GM23338 (cell line): ENCODE measurements at regions not wholly inside any gene's neighbourhood (a gene's known extent, or its start where the extent isn't known, plus 50 kb on each side); places are given as distances from the start of the nearest gene placed in this dataset.
A peak's percentile ranks its signal among the peaks of the same experiment; 100 is the strongest.

ENCODE experiments used
- ATAC-seq: fragments of 200-7000 bp; cut with Tn5 transposase; 3 replicates; pipeline ENCODE4 v1.9.1; 2020
- DNase-seq: peaks from one replicate; pipeline ENCODE4 v3.0.0-alpha.2; 2015; ENCODE audit warnings: low spot score
- H2AFZ ChIP-seq: fragments of 200-600 bp; sonication (generic); 2 replicates; pipeline ENCODE4 v1.8.0; 2016; ENCODE audit warnings: antibody characterized with exemption, mild to moderate bottlenecking, moderate library complexity
- H3F3A ChIP-seq: fragments of 200-600 bp; sonication (generic); replicated peaks from 2 replicates; pipeline ENCODE4 v1.8.0; 2017; ENCODE audit warnings: antibody characterized with exemption, mixed run types, low read depth
- H3K27ac ChIP-seq: fragments of 200-600 bp; sonication (generic); 2 replicates; pipeline ENCODE4 v1.6.1; 2016; ENCODE audit warnings: low read depth
- H3K27me3 ChIP-seq: fragments of 200-600 bp; sonication (generic); 2 replicates; pipeline ENCODE4 v1.8.0; 2016; ENCODE audit warnings: mild to moderate bottlenecking, mixed run types, moderate library complexity; ENCODE audit not compliant: insufficient read depth
- H3K36me3 ChIP-seq: fragments of 200-600 bp; sonication (generic); 2 replicates; pipeline ENCODE4 v1.8.0; 2016; ENCODE audit warnings: mild to moderate bottlenecking; ENCODE audit not compliant: insufficient read depth
- H3K4me1 ChIP-seq: fragments of 200-600 bp; sonication (generic); 2 replicates; pipeline ENCODE4 v1.8.0; 2016; ENCODE audit warnings: mild to moderate bottlenecking, moderate library complexity; ENCODE audit not compliant: insufficient read depth
- H3K4me2 ChIP-seq: fragments of 200-600 bp; sonication (generic); 2 replicates; pipeline ENCODE4 v1.7.1; 2017; ENCODE audit warnings: mixed run types
- H3K4me3 ChIP-seq: fragments of 200-600 bp; sonication (generic); 2 replicates; pipeline ENCODE4 v1.6.1; 2016; ENCODE audit warnings: mixed run types
- H3K79me2 ChIP-seq: fragments of 200-600 bp; sonication (generic); replicated peaks from 2 replicates; pipeline ENCODE4 v1.8.0; 2017; ENCODE audit warnings: mild to moderate bottlenecking; ENCODE audit not compliant: insufficient read depth
- H3K9me2 ChIP-seq: fragments of 200-600 bp; sonication (generic); 2 replicates; pipeline ENCODE4 v1.8.0; 2017; ENCODE audit not compliant: insufficient read depth
- H4K20me1 ChIP-seq: fragments of 200-600 bp; sonication (generic); replicated peaks from 2 replicates; pipeline ENCODE4 v1.8.0; 2017; ENCODE audit warnings: mild to moderate bottlenecking; ENCODE audit not compliant: insufficient read depth
- H3K27ac Mint-ChIP-seq: 2 replicates; pipeline ENCODE4 v1.8.0; 2020; ENCODE audit warnings: inconsistent platforms, mild to moderate bottlenecking, moderate library complexity, mixed read lengths
- H3K27me3 Mint-ChIP-seq: 3 replicates; pipeline ENCODE4 v1.8.0; 2022; ENCODE audit warnings: low read depth, mild to moderate bottlenecking, moderate library complexity, mixed read lengths, inconsistent platforms; ENCODE audit not compliant: insufficient read depth, poor library complexity
- H3K36me3 Mint-ChIP-seq: 3 replicates; pipeline ENCODE4 v1.8.0; 2021; ENCODE audit warnings: low read depth, mild to moderate bottlenecking, inconsistent platforms, moderate library complexity, mixed read lengths
- H3K4me1 Mint-ChIP-seq: 3 replicates; pipeline ENCODE4 v1.8.0; 2020; ENCODE audit warnings: mild to moderate bottlenecking, inconsistent platforms, mixed read lengths
- H3K4me3 Mint-ChIP-seq: 3 replicates; pipeline ENCODE4 v1.8.0; 2021; ENCODE audit warnings: moderate library complexity, mild to moderate bottlenecking, inconsistent platforms, mixed read lengths
- H3K9me3 Mint-ChIP-seq: 3 replicates; pipeline ENCODE4 v1.8.0; 2020; ENCODE audit warnings: moderate library complexity, mild to moderate bottlenecking, inconsistent platforms, mixed read lengths
- CREB1 ChIP-seq: fragments of 250-450 bp; sonication (Bioruptor Pico); IDR thresholded peaks from 2 replicates; pipeline ENCODE4 v1.5.0; 2020; ENCODE audit warnings: low read depth, mild to moderate bottlenecking, moderate library complexity
- EZH2phosphoT487 ChIP-seq: fragments of 200-600 bp; sonication (generic); IDR thresholded peaks from one replicate; pipeline ENCODE4 v1.8.1; 2018; ENCODE audit warnings: antibody characterized with exemption; ENCODE audit not compliant: unreplicated experiment
- JUNB ChIP-seq: IDR thresholded peaks from one replicate; pipeline ENCODE4 v1.6.1; 2016; ENCODE audit warnings: antibody characterized with exemption; ENCODE audit not compliant: unreplicated experiment
- NANOG ChIP-seq: IDR thresholded peaks from 2 replicates; pipeline ENCODE4 v1.6.1; 2016; ENCODE audit warnings: antibody characterized with exemption, borderline replicate concordance
- STAT1 ChIP-seq: IDR thresholded peaks from one replicate; pipeline ENCODE4 v1.6.1; 2016; ENCODE audit warnings: antibody characterized with exemption; ENCODE audit not compliant: unreplicated experiment
- ZNF331 ChIP-seq: fragments of 250-450 bp; sonication (Bioruptor Pico); IDR thresholded peaks from 2 replicates; pipeline ENCODE4 v1.5.0; 2020; ENCODE audit warnings: low read depth, mild to moderate bottlenecking, moderate library complexity
- TF ChIP-seq, protein P1 (sequence below): fragments of 250-450 bp; sonication (Bioruptor Pico); IDR thresholded peaks from 2 replicates; pipeline ENCODE4 v1.5.0; 2020; ENCODE audit warnings: mild to moderate bottlenecking, moderate library complexity
- TF ChIP-seq, protein P2 (sequence below): IDR thresholded peaks from 2 replicates; pipeline ENCODE4 v1.6.1; 2016; ENCODE audit warnings: antibody characterized with exemption

DNA sequence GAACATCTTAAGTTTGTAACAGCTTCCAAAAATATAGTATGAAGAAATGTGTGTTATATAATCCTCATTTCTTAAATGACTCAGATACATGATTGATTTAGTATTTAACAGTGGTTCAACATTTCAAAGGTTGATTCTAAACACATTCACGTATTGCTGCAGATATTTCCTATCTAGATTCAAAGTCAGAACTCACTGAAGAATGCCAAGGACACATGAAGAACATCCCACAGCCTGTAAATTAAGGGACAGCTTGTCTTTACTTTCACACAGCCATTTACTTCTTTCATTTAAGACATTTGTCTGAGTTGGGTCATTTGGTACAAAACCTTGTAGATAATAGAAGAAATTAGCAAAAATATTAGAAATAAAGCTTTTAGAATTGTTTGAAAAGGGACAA is 66.9 kb upstream of the CPSF6 start (continued):
- TF ChIP-seq, protein P1, sequence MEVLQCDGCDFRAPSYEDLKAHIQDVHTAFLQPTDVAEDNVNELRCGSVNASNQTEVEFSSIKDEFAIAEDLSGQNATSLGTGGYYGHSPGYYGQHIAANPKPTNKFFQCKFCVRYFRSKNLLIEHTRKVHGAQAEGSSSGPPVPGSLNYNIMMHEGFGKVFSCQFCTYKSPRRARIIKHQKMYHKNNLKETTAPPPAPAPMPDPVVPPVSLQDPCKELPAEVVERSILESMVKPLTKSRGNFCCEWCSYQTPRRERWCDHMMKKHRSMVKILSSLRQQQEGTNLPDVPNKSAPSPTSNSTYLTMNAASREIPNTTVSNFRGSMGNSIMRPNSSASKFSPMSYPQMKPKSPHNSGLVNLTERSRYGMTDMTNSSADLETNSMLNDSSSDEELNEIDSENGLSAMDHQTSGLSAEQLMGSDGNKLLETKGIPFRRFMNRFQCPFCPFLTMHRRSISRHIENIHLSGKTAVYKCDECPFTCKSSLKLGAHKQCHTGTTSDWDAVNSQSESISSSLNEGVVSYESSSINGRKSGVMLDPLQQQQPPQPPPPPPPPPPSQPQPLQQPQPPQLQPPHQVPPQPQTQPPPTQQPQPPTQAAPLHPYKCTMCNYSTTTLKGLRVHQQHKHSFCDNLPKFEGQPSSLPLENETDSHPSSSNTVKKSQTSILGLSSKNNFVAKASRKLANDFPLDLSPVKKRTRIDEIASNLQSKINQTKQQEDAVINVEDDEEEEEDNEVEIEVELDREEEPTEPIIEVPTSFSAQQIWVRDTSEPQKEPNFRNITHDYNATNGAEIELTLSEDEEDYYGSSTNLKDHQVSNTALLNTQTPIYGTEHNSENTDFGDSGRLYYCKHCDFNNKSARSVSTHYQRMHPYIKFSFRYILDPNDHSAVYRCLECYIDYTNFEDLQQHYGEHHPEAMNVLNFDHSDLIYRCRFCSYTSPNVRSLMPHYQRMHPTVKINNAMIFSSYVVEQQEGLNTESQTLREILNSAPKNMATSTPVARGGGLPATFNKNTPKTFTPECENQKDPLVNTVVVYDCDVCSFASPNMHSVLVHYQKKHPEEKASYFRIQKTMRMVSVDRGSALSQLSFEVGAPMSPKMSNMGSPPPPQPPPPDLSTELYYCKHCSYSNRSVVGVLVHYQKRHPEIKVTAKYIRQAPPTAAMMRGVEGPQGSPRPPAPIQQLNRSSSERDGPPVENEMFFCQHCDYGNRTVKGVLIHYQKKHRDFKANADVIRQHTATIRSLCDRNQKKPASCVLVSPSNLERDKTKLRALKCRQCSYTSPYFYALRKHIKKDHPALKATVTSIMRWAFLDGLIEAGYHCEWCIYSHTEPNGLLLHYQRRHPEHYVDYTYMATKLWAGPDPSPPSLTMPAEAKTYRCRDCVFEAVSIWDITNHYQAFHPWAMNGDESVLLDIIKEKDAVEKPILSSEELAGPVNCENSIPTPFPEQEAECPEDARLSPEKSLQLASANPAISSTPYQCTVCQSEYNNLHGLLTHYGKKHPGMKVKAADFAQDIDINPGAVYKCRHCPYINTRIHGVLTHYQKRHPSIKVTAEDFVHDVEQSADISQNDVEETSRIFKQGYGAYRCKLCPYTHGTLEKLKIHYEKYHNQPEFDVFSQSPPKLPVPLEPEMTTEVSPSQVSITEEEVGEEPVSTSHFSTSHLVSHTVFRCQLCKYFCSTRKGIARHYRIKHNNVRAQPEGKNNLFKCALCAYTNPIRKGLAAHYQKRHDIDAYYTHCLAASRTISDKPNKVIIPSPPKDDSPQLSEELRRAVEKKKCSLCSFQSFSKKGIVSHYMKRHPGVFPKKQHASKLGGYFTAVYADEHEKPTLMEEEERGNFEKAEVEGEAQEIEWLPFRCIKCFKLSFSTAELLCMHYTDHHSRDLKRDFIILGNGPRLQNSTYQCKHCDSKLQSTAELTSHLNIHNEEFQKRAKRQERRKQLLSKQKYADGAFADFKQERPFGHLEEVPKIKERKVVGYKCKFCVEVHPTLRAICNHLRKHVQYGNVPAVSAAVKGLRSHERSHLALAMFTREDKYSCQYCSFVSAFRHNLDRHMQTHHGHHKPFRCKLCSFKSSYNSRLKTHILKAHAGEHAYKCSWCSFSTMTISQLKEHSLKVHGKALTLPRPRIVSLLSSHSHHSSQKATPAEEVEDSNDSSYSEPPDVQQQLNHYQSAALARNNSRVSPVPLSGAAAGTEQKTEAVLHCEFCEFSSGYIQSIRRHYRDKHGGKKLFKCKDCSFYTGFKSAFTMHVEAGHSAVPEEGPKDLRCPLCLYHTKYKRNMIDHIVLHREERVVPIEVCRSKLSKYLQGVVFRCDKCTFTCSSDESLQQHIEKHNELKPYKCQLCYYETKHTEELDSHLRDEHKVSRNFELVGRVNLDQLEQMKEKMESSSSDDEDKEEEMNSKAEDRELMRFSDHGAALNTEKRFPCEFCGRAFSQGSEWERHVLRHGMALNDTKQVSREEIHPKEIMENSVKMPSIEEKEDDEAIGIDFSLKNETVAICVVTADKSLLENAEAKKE = no peak
- TF ChIP-seq ZNF331 (no peak), EZH2phosphoT487 (no peak), JUNB (no peak), CREB1 (CRISPR knock-in tag) (no peak), NANOG (no peak)
- TF ChIP-seq, protein P2, sequence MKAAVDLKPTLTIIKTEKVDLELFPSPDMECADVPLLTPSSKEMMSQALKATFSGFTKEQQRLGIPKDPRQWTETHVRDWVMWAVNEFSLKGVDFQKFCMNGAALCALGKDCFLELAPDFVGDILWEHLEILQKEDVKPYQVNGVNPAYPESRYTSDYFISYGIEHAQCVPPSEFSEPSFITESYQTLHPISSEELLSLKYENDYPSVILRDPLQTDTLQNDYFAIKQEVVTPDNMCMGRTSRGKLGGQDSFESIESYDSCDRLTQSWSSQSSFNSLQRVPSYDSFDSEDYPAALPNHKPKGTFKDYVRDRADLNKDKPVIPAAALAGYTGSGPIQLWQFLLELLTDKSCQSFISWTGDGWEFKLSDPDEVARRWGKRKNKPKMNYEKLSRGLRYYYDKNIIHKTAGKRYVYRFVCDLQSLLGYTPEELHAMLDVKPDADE = no peak

- no peak overlapping the region for H3K4me3 Mint-ChIP-seq
- H3K27me3 Mint-ChIP-seq = peaks cover 10% of the 10 kb centered on the region
- no peak overlapping the region for H3K27ac Mint-ChIP-seq
- Histone ChIP-seq H3F3A (no peaks in the 10 kb centered on the region), H3K27me3 (no peaks in the 10 kb centered on the region), H3K9me2 (no peaks in the 10 kb centered on the region), H3K79me2 (no peaks in the 10 kb centered on the region), H3K4me2 (no peak overlapping the region), H3K4me3 (no peak overlapping the region), H3K4me1 (peaks cover 14% of the 10 kb centered on the region), H2AFZ (peak overlapping the region; percentile 96), H3K36me3 (no peaks in the 10 kb centered on the region; the same call in 1 of the 2 replicates), H4K20me1 (no peaks in the 10 kb centered on the region), H3K27ac (no peak overlapping the region)
- H3K36me3 Mint-ChIP-seq = no peaks in the 10 kb centered on the region
- peaks cover 12% of the 10 kb centered on the region for H3K4me1 Mint-ChIP-seq
- ATAC-seq (no peak), DNase-seq (no peak)
- TF ChIP-seq STAT1 (no peak), NANOG (no peak), EZH2phosphoT487 (no peak)
- H3K9me3 Mint-ChIP-seq = no peaks in the 10 kb centered on the region; the same call in 2 of the 3 replicates
These were observed 66.0 kb upstream of the CPSF6 start for GRCh38 chr12:69173368-69173767.
